HepG2 (cell line): ENCODE measurements at regions not wholly inside any gene's neighbourhood (a gene's known extent, or its start where the extent isn't known, plus 50 kb on each side); places are given as distances from the start of the nearest gene placed in this dataset.

Experiments used
- ATAC-seq: fragments of 200-7000 bp; cut with Tn5 transposase; 3 replicates; pipeline ENCODE4 v1.9.1; 2020; ENCODE audit warnings: mild to moderate bottlenecking, moderate library complexity
- BruUV-seq: library from RNA; stranded (reverse); fragments of 400-500 nt; replicated peaks from 2 replicates; lab custom pipeline; 2021; lab: Mats Ljungman, UMichigan
- CTCF ChIA-PET: fragments of 300-600 bp; formaldehyde crosslinking; extraction: SDS; loops from one replicate; lab custom pipeline; 2021; ENCODE audit warnings: low total read pairs, inconsistent platforms, low intra/inter-chr PET ratio; lab: Yijun Ruan, JAX
- POLR2A ChIA-PET: fragments of 350-600 bp; sonication (Branson Sonifier 250); formaldehyde crosslinking; loops from one replicate; lab custom pipeline; 2020; ENCODE audit warnings: antibody characterized with exemption, inconsistent platforms; lab: Yijun Ruan, JAX
- DNase-seq: peaks from one replicate; pipeline ENCODE4 v3.0.0-alpha.2; 2015; ENCODE audit warnings: low spot score
- FAIRE-seq: peaks from 3 replicates; lab custom pipeline; 2011; peaks lifted over from hg19 to GRCh38; lab: Jason Lieb, UNC
- H2AFZ ChIP-seq: one replicate; pipeline ENCODE4 v1.6.1; 2011; ENCODE audit warnings: low read length, inconsistent platforms
- H3K27ac ChIP-seq: fragments of 300-600 bp; 3 replicates; pipeline ENCODE4 v1.8.0; 2011; ENCODE audit warnings: mixed run types, mild to moderate bottlenecking, mixed read lengths, low read length, inconsistent platforms; ENCODE audit not compliant: insufficient read depth; ENCODE audit errors: extremely low read length
- H3K27me3 ChIP-seq, 2 experiments: fragments of 200-600 bp in 1 of 2; 2 replicates in 1 of 2; 3 replicates in 1 of 2; pipeline versions ENCODE4 v1.6.0 to v1.8.0; 2011; ENCODE audit warnings: low read length in 2 of 2, mild to moderate bottlenecking in 2 of 2, moderate library complexity in 2 of 2, inconsistent platforms in 1 of 2; ENCODE audit not compliant: insufficient read depth in 2 of 2, control insufficient read depth in 1 of 2
- H3K36me3 ChIP-seq, 2 experiments: fragments of 200-600 bp in 1 of 2; replicated peaks in 1 of 2; 2 replicates in 1 of 2; 3 replicates in 1 of 2; pipeline versions ENCODE4 v1.5.1 to v1.8.0; 2011; ENCODE audit warnings: low read length in 2 of 2, inconsistent platforms in 1 of 2; ENCODE audit not compliant: insufficient read depth in 2 of 2, control insufficient read depth in 1 of 2
- H3K4me1 ChIP-seq: 2 replicates; pipeline ENCODE4 v1.5.1; 2012; ENCODE audit warnings: low read length, inconsistent platforms; ENCODE audit not compliant: insufficient read depth
- H3K4me2 ChIP-seq: 2 replicates; pipeline ENCODE4 v1.6.0; 2011; ENCODE audit warnings: low read depth, low read length, inconsistent platforms
- H3K4me3 ChIP-seq, 3 experiments: fragments of 200-600 bp in 1 of 3; sonication (generic), shearing (Covaris generic) in 1 of 3; replicated peaks in 1 of 3; 2 replicates each; pipeline ENCODE4 v1.5.1; 2011 to 2016; ENCODE audit warnings: low read length in 3 of 3, inconsistent platforms in 2 of 3, low read depth in 2 of 3, mild to moderate bottlenecking in 2 of 3, control low read depth in 1 of 3, mixed read lengths in 1 of 3; ENCODE audit not compliant: insufficient read depth in 1 of 3
- H3K79me2 ChIP-seq: one replicate; pipeline ENCODE4 v1.6.1; 2011; ENCODE audit warnings: low read length, inconsistent platforms; ENCODE audit not compliant: insufficient read depth
- H3K9ac ChIP-seq: 2 replicates; pipeline ENCODE4 v1.6.0; 2011; ENCODE audit warnings: mild to moderate bottlenecking, low read depth, low read length, inconsistent platforms; ENCODE audit not compliant: insufficient read depth
- H3K9me3 ChIP-seq: 2 replicates; pipeline ENCODE4 v1.5.1; 2012; ENCODE audit warnings: mild to moderate bottlenecking, low read length
- H4K20me1 ChIP-seq: 2 replicates; pipeline ENCODE4 v1.6.0; 2011; ENCODE audit warnings: inconsistent platforms, mild to moderate bottlenecking, low read length, moderate library complexity; ENCODE audit not compliant: insufficient read depth
- ATRX ChIP-seq: sonication (generic); formaldehyde crosslinking; IDR thresholded peaks from 2 replicates; pipeline ENCODE4 v1.4.0; 2020; ENCODE audit warnings: missing genetic modification reagents, borderline replicate concordance
- KDM5A ChIP-seq: fragments of 200-600 bp; sonication (generic); IDR thresholded peaks from 2 replicates; pipeline ENCODE4 v1.7.0; 2018; ENCODE audit warnings: antibody characterized with exemption, mild to moderate bottlenecking, low read length, borderline replicate concordance
- ONECUT2 ChIP-seq: sonication (generic); formaldehyde crosslinking; IDR thresholded peaks from 2 replicates; pipeline ENCODE4 v1.4.0; 2020; ENCODE audit warnings: missing genetic modification reagents
- SMAD1 ChIP-seq: sonication (generic); formaldehyde crosslinking; IDR thresholded peaks from 2 replicates; pipeline ENCODE4 v1.4.0; 2020; ENCODE audit warnings: missing genetic modification reagents, low read depth, mild to moderate bottlenecking, borderline replicate concordance
- SRY ChIP-seq: sonication (generic); formaldehyde crosslinking; IDR thresholded peaks from 2 replicates; pipeline ENCODE4 v1.8.0; 2022; ENCODE audit warnings: mild to moderate bottlenecking, missing genetic modification reagents
- XRCC5 ChIP-seq: fragments of 200-400 bp; formaldehyde crosslinking; optimal IDR thresholded peaks from 2 replicates; pipeline ENCODE3; 2017; ENCODE audit warnings: mild to moderate bottlenecking, low read length
- ZNF180 ChIP-seq: sonication (generic); formaldehyde crosslinking; IDR thresholded peaks from 2 replicates; pipeline ENCODE4 v1.4.0; 2020; ENCODE audit warnings: low read depth, missing genetic modification reagents, borderline replicate concordance
- ZNF670 ChIP-seq: sonication (generic); formaldehyde crosslinking; IDR thresholded peaks from 2 replicates; pipeline ENCODE4 v1.8.0; 2022; ENCODE audit warnings: mild to moderate bottlenecking, missing genetic modification reagents, borderline replicate concordance
- WGBS: methylation state at CpG from one replicate; pipeline ENCODE4 v1.1.6; 2017; ENCODE audit warnings: low lambda C conversion rate; 5-methylcytosine and 5-hydroxymethylcytosine counted together
- in situ Hi-C: cut with HindIII; loops from 2 replicates; pipeline ENCODE4 v1.10.0; 2017; ENCODE audit warnings: low pct_unique_long_range_greater_than_20kb; ENCODE audit not compliant: extremely low pct_ligation_motif_present
- intact Hi-C: fragments of 100-400 bp; cut with micrococcal nuclease; formaldehyde crosslinking; loops from one replicate; pipeline ENCODE4 v1.10.0; 2022; ENCODE audit not compliant: unreplicated experiment
- TF ChIP-seq, protein P1 (sequence below): sonication (generic); formaldehyde crosslinking; IDR thresholded peaks from 2 replicates; pipeline ENCODE4 v1.8.0; 2022; ENCODE audit warnings: mild to moderate bottlenecking, missing genetic modification reagents
- TF ChIP-seq, protein P2 (sequence below): sonication (generic); formaldehyde crosslinking; conservative IDR thresholded peaks from 2 replicates; pipeline ENCODE4 v1.4.0; 2020; ENCODE audit warnings: missing genetic modification reagents
- TF ChIP-seq, protein P3 (sequence below): sonication (generic); formaldehyde crosslinking; IDR thresholded peaks from 2 replicates; pipeline ENCODE4 v1.5.0; 2020; ENCODE audit warnings: mild to moderate bottlenecking, missing genetic modification reagents
- TF ChIP-seq, protein P4 (sequence below): sonication (generic); formaldehyde crosslinking; IDR thresholded peaks from 2 replicates; pipeline ENCODE4 v1.4.0; 2020; ENCODE audit warnings: mild to moderate bottlenecking, missing genetic modification reagents
- TF ChIP-seq, protein P5 (sequence below): sonication (generic); formaldehyde crosslinking; IDR thresholded peaks from 2 replicates; pipeline ENCODE4 v1.4.0; 2020; ENCODE audit warnings: low read depth, mild to moderate bottlenecking, missing genetic modification reagents

DNA sequence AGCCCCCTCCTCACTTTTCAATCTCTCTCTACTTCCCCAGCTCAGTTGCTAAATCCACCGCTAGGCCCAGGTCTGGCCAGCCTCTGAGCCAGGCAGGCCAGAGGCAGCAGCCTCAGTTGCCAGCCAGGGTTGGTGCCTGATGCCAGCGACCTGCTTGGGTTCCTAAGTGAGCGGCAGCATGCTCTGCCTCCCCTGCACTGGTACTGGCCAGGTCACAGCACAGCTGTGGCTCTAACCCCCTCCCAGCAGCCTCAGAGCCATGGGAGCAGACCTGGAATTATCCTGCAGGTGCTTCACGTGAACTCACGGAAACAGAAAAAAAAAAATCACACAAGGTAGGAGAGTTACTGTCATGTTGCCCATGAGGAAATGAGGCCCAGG is 82.5 kb upstream of the ATF3 start (continued):
- no peak for TF ChIP-seq SMAD1 (CRISPR knock-in tag)
- no peak for TF ChIP-seq ZNF670 (CRISPR knock-in tag)
- TF ChIP-seq, protein P1, sequence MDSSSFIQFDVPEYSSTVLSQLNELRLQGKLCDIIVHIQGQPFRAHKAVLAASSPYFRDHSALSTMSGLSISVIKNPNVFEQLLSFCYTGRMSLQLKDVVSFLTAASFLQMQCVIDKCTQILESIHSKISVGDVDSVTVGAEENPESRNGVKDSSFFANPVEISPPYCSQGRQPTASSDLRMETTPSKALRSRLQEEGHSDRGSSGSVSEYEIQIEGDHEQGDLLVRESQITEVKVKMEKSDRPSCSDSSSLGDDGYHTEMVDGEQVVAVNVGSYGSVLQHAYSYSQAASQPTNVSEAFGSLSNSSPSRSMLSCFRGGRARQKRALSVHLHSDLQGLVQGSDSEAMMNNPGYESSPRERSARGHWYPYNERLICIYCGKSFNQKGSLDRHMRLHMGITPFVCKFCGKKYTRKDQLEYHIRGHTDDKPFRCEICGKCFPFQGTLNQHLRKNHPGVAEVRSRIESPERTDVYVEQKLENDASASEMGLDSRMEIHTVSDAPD (CRISPR knock-in tag), result no peak
- no peak for TF ChIP-seq SRY
- TF ChIP-seq KDM5A, result no peak
- TF ChIP-seq ONECUT2 (CRISPR knock-in tag), result no peak

DNA sequence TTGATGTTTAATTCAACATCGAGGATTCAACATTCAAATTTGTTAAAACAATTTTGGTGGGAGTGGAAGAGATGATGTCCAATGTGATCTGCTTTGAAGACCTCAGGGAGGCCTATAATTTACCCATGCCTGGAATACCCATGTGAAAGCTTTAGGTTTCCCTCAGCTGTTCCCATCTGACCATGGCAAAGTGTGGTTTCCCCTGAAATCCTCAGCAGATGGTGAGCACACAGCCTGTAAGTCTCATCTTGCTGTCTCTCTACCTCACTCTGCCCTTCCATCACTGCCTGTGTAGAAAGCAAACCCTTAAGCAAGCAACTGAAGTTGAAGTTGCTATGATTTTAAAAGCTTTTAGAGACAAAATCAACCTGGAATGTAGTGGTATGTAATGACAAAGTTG is 80.1 kb upstream of the ATF3 start:
- POLR2A ChIA-PET, result no interaction called here
- 0% methylated on average over 1 of the region's 1 CpG for WGBS
- FAIRE-seq, result no peak
- no peak for ATAC-seq
- Histone ChIP-seq H3K9ac (no peak overlapping the region), H3K4me2 (no peak overlapping the region), H3K36me3 (no peaks in the 10 kb centered on the region), H3K4me1 (no peaks in the 10 kb centered on the region), H2AFZ (no peak overlapping the region), H3K79me2 (no peaks in the 10 kb centered on the region), H3K9me3 (no peaks in the 10 kb centered on the region), H4K20me1 (no peaks in the 10 kb centered on the region), H3K27ac (no peak overlapping the region), H3K27me3 (peaks cover 1 to 3% of the 10 kb centered on the region in 2 experiments; a peak in 2 of 5 replicates), H3K4me3 (no peak overlapping the region)
- intact Hi-C loops, result no loop called here
- no peak for DNase-seq
- CTCF ChIA-PET, result no interaction called here
- in situ Hi-C loops, result no loop called here
- TF ChIP-seq, protein P2, sequence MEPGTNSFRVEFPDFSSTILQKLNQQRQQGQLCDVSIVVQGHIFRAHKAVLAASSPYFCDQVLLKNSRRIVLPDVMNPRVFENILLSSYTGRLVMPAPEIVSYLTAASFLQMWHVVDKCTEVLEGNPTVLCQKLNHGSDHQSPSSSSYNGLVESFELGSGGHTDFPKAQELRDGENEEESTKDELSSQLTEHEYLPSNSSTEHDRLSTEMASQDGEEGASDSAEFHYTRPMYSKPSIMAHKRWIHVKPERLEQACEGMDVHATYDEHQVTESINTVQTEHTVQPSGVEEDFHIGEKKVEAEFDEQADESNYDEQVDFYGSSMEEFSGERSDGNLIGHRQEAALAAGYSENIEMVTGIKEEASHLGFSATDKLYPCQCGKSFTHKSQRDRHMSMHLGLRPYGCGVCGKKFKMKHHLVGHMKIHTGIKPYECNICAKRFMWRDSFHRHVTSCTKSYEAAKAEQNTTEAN (CRISPR knock-in tag), result no peak
- TF ChIP-seq ATRX (CRISPR knock-in tag), result no peak
- TF ChIP-seq, protein P3, sequence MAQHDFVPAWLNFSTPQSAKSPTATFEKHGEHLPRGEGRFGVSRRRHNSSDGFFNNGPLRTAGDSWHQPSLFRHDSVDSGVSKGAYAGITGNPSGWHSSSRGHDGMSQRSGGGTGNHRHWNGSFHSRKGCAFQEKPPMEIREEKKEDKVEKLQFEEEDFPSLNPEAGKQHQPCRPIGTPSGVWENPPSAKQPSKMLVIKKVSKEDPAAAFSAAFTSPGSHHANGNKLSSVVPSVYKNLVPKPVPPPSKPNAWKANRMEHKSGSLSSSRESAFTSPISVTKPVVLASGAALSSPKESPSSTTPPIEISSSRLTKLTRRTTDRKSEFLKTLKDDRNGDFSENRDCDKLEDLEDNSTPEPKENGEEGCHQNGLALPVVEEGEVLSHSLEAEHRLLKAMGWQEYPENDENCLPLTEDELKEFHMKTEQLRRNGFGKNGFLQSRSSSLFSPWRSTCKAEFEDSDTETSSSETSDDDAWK (CRISPR knock-in tag), result no peak
- TF ChIP-seq, protein P4, sequence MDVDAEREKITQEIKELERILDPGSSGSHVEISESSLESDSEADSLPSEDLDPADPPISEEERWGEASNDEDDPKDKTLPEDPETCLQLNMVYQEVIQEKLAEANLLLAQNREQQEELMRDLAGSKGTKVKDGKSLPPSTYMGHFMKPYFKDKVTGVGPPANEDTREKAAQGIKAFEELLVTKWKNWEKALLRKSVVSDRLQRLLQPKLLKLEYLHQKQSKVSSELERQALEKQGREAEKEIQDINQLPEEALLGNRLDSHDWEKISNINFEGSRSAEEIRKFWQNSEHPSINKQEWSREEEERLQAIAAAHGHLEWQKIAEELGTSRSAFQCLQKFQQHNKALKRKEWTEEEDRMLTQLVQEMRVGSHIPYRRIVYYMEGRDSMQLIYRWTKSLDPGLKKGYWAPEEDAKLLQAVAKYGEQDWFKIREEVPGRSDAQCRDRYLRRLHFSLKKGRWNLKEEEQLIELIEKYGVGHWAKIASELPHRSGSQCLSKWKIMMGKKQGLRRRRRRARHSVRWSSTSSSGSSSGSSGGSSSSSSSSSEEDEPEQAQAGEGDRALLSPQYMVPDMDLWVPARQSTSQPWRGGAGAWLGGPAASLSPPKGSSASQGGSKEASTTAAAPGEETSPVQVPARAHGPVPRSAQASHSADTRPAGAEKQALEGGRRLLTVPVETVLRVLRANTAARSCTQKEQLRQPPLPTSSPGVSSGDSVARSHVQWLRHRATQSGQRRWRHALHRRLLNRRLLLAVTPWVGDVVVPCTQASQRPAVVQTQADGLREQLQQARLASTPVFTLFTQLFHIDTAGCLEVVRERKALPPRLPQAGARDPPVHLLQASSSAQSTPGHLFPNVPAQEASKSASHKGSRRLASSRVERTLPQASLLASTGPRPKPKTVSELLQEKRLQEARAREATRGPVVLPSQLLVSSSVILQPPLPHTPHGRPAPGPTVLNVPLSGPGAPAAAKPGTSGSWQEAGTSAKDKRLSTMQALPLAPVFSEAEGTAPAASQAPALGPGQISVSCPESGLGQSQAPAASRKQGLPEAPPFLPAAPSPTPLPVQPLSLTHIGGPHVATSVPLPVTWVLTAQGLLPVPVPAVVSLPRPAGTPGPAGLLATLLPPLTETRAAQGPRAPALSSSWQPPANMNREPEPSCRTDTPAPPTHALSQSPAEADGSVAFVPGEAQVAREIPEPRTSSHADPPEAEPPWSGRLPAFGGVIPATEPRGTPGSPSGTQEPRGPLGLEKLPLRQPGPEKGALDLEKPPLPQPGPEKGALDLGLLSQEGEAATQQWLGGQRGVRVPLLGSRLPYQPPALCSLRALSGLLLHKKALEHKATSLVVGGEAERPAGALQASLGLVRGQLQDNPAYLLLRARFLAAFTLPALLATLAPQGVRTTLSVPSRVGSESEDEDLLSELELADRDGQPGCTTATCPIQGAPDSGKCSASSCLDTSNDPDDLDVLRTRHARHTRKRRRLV (CRISPR knock-in tag), result no peak
- no peak for TF ChIP-seq XRCC5
- TF ChIP-seq, protein P5, sequence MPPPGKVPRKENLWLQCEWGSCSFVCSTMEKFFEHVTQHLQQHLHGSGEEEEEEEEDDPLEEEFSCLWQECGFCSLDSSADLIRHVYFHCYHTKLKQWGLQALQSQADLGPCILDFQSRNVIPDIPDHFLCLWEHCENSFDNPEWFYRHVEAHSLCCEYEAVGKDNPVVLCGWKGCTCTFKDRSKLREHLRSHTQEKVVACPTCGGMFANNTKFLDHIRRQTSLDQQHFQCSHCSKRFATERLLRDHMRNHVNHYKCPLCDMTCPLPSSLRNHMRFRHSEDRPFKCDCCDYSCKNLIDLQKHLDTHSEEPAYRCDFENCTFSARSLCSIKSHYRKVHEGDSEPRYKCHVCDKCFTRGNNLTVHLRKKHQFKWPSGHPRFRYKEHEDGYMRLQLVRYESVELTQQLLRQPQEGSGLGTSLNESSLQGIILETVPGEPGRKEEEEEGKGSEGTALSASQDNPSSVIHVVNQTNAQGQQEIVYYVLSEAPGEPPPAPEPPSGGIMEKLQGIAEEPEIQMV (CRISPR knock-in tag), result no peak
- TF ChIP-seq ZNF180, result no peak
- BruUV-seq, result no TSS peak
